ENCODE measurements at regions not wholly inside any gene's neighbourhood (a gene's known extent, or its start where the extent isn't known, plus 50 kb on each side); places are given as distances from the start of the nearest gene placed in this dataset.

DNA sequence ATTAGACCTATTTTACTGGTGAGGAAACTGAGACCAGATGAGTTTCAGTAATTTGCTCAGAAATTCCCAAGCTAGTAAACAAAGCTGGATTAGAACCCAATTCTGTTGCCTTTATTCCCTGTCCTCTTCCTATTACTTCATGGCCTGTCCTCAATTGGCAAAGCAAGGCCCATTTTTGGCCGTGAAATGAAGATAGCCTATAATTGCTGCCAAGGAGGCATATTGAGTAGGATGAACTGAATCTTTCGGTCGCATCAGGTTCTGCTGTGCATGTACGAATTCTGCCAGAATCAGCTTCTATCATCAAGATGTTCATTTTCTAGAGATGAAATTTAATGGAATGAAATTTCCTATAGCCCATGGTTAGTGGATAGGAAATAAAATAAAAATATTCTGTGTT, 1485.2 kb upstream of the PIK3C3 start:
- TF ChIP-seq CTCF (IDR thresholded peaks at IDR 0.05) = no peak
- no peak for TF ChIP-seq POLR2A (IDR thresholded peaks at IDR 0.05)

All from Peyer's patch (tissue), 4 donors.